DMS153 treated with DMSO at 0.1 percent for 48 hours (cell line): ENCODE measurements at regions not wholly inside any gene's neighbourhood (a gene's known extent, or its start where the extent isn't known, plus 50 kb on each side); places are given as distances from the start of the nearest gene placed in this dataset.
"Not testable (repeated sequence)": the region's sequence is repeated elsewhere in the genome, so short reads cannot be mapped to it uniquely, and the experiment has no call there.

Source experiments
- DNase-seq: peaks from one replicate; lab custom pipeline; 2025; ENCODE audit not compliant: unreplicated experiment; lab: John Stamatoyannopoulos, UW

GRCh38 chr4:131726940-131727339 is 1422.2 kb upstream of the PCDH10 start:
- DNase-seq, result not testable (repeated sequence)

DNA sequence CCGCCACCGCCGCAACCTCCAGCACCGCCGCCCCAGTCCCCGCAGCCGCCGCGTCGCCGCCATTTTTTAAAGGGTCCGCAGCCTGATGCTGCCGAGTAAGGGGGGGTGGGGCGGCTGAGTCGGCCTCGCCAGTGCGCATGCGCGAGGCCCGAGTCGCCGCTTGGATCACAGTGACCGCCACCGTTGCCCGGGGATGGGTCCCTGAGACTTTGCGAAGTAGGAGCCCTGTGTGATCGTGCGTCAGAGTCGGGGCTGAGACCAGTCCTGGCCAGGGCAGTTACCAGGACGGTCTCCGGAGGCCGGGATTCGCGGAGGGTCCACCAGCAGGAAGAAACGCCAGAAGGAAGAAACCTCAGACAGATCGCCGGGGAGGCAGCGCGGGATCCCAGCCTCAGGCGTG is 1421.7 kb upstream of the PCDH10 start:
- not testable (repeated sequence) for DNase-seq

GRCh38 chr4:131729205-131729604 is 1419.9 kb upstream of the PCDH10 start:
- DNase-seq, result not testable (repeated sequence)

DNA sequence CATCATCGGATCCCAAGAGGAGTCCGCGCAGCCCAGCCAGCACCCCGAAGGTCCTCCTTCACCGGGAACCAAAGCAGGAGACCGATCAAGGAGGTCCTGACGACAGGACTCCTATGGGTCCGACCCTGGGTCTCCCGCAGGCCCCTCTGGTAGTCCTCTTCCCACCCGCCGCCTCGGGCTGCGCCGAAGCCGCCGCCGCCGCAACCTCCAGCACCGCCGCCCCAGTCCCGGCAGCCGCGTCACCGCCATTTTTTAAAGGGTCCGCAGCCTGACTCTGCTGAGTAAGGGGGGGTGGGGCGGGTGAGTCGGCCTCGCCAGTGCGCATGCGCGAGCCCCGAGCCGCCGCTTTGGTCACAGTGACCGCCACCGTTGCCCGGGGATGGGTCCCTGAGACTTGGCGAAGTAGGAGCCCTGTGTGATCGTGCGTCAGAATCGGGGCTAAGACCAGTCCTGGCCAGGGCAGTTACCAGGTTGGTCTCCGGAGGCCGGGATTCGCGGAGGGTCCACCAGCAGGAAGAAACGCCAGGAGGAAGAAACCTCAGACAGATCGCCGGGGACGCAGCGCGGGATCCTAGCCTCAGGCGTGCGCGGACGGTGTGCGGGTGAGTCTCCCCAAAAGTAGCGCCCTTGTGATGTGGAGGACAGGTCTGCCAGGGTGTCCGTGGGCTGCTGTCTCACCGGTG is 1419.2 kb upstream of the PCDH10 start:
- DNase-seq, result not testable (repeated sequence)

- not testable (repeated sequence) for DNase-seq
Observed at GRCh38 chr4:131730574-131730973, 1418.5 kb upstream of the PCDH10 start.

DNA sequence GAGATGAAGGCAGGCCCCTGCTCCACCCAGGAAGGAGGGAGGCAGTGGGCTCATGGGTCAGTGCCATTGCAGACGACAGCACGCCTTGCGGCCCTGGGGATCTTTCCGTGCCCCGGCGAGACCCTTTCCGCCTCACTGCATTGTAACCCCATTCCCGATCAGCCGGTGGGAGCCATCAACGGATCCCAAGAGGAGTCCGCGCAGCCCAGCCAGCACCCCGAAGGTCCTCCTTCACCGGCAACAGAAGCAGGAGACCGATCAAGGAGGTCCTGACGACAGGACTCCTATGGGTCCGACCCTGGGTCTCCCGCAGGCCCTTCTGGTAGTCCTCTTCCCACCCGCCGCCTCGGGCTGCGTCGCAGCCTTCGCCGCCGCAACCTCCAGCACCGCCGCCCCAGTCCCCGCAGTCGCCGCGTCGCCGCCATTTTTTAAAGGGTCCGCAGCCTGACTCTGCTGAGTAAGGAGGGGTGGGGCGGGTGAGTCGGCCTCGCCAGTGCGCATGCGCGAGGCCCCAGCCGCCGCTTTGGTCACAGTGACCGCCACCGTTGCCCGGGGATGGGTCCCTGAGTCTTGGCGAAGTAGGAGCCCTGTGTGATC is 1417.0 kb upstream of the PCDH10 start:
- not testable (repeated sequence) for DNase-seq

DNA sequence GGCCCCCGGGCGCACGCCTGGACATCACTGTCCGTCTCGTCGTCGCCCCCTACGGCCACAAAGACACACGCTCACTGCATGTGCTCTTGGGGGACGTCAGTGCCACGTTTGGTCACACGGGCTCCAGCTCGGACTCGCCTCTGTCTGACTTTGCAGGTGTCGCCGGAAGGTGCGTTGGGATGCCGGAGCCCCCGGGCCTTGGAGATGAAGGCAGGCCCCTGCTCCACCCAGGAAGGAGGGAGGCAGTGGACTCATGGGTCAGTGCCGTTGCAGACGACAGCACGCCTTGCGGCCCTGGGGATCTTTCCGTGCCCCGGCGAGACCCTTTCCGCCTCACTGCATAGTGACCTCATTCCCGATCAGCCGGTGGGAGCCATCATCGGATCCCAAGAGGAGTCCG is 1414.8 kb upstream of the PCDH10 start:
- not testable (repeated sequence) for DNase-seq

- DNase-seq, result not testable (repeated sequence)
Observed at GRCh38 chr4:131734851-131735385, 1414.2 kb upstream of the PCDH10 start.

- not testable (repeated sequence) for DNase-seq
Observed at GRCh38 chr4:131738991-131739390, 1410.1 kb upstream of the PCDH10 start.

- DNase-seq, result not testable (repeated sequence)
Observed at GRCh38 chr4:131741836-131742235, 1407.3 kb upstream of the PCDH10 start.

DNA sequence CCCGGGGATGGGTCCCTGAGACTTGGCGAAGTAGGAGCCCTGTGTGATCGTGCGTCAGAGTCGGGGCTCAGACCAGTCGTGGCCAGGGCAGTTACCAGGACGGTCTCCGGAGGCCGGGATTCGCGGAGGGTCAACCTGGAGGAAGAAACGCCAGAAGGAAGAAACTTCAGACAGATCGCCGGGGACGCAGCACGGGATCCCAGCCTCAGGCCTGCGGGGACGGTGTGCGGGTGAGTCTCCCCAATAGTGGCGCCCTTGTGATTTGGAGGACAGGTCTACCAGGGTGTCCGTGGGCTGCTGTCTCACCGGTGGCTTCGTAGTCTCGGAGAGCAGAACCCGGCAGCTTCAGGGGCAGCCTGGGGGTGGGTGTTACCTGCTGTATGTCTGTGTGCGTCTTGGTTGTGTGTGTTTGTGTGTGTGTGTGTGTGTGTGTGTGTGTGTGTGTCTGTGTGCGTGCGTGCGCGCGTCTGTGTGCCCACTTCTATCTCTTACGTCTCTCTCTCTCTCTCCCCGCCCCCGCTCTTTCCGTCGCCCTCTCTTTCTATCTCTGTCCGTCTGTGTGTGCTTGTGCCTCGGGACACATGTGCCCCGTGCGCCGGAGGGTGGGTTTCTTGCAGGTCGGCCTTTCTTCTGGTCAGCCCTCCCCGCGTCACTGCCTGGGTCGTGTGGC is 1406.4 kb upstream of the PCDH10 start:
- DNase-seq, result not testable (repeated sequence)

- DNase-seq, result not testable (repeated sequence)
Observed at GRCh38 chr4:131743348-131743747, 1405.7 kb upstream of the PCDH10 start.

GRCh38 chr4:131747203-131747602 is 1401.9 kb upstream of the PCDH10 start:
- not testable (repeated sequence) for DNase-seq

GRCh38 chr4:131749224-131749623 is 1399.9 kb upstream of the PCDH10 start:
- not testable (repeated sequence) for DNase-seq

GRCh38 chr4:131750006-131750405 is 1399.1 kb upstream of the PCDH10 start:
- DNase-seq, result not testable (repeated sequence)

- DNase-seq, result not testable (repeated sequence)
Observed at GRCh38 chr4:131750469-131750868, 1398.6 kb upstream of the PCDH10 start.

DNA sequence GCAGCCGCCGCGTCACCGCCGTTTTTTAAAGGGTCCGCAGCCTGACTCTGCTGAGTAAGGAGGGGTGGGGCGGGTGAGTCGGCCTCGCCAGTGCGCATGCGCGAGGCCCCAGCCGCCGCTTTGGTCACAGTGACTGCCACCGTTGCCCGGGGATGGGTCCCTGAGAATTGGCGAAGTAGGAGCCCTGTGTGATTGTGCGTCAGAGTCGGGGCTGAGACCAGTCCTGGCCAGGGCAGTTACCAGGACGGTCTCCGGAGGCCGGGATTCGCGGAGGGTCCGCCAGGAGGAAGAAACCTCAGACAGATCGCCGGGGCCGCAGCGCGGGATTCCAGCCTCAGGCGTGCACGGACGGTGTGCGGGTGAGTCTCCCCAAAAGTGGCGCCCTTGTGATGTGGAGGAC is 1386.9 kb upstream of the PCDH10 start:
- DNase-seq, result not testable (repeated sequence)

GRCh38 chr4:131764730-131765129 is 1384.4 kb upstream of the PCDH10 start:
- DNase-seq, result no peak

DNA sequence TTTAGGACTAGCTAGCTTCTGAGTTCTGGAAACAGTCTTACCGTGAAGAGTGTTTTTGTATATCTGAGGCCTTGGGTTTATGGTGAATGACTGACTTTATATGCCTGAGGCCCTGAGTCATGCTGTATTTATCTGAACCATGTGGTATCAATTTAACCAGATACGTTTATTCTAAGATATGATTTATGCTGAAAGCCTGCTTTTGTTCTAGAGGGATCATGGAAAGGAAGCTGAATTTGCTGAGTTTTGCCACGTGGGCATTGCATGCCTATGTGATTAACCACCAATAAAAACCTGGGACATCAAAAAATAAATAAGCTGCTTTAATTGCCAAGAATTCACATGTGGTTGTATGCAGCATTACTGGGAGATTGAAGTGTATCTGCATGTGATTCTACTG is 1374.7 kb upstream of the PCDH10 start:
- not testable (repeated sequence) for DNase-seq

- DNase-seq, result not testable (repeated sequence)
Observed at GRCh38 chr4:131810565-131810964, 1338.5 kb upstream of the PCDH10 start.
